ENCODE measurements at regions not wholly inside any gene's neighbourhood (a gene's known extent, or its start where the extent isn't known, plus 50 kb on each side); places are given as distances from the start of the nearest gene placed in this dataset.

DNA sequence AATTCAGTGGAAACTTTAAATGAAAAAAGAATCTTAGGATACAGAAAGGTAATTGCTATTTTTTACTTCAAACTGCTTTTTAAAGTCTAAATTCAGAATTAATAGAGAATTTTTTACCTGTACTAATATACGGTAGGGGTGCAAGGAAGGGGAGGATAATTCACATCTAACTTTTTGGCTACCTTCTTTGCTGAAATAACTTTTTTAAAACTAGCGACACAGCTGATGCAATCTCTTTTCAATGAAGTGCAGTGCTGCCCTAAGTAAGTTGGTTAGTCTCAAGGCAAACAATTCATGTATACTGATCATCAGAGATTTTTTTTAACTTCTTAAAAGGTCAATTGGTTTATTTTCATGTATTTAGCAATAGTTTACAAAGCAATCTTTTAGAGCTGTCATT lies 119.8 kb downstream of the NEDD1 start:
- TF ChIP-seq, protein P1, sequence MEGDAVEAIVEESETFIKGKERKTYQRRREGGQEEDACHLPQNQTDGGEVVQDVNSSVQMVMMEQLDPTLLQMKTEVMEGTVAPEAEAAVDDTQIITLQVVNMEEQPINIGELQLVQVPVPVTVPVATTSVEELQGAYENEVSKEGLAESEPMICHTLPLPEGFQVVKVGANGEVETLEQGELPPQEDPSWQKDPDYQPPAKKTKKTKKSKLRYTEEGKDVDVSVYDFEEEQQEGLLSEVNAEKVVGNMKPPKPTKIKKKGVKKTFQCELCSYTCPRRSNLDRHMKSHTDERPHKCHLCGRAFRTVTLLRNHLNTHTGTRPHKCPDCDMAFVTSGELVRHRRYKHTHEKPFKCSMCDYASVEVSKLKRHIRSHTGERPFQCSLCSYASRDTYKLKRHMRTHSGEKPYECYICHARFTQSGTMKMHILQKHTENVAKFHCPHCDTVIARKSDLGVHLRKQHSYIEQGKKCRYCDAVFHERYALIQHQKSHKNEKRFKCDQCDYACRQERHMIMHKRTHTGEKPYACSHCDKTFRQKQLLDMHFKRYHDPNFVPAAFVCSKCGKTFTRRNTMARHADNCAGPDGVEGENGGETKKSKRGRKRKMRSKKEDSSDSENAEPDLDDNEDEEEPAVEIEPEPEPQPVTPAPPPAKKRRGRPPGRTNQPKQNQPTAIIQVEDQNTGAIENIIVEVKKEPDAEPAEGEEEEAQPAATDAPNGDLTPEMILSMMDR (conservative IDR thresholded peaks at IDR 0.05; ENCODE audit: low read depth, low read length): no peak
- no peak for DNase-seq (ENCODE audit: low read depth)
- no peak overlapping the region for H3K4me3 ChIP-seq (ENCODE audit: low read depth, low read length)

DNA sequence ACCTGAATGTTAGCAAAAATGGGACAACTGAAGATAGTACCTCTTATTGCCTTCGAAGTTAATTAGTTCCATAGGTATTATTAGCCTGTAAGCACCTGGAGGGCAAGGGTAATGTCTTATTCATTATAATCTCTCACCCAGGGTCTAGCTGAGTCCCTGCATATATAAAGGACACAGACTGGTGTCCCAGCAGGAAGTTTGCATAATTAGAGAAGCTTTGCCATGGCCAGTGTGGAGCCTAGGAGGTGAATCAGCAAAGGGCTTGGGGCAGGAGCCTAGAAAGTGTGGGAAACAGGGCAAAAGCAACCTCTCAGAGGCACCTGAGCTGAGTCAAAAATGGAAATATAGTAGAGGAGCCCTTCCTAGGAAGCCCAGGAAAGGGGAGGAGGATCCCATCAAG lies 120.4 kb downstream of the NEDD1 start:
- DNase-seq (ENCODE audit: low read depth): no peak
- TF ChIP-seq, protein P1 (conservative IDR thresholded peaks at IDR 0.05; ENCODE audit: low read depth, low read length): no peak
- H3K4me3 ChIP-seq (ENCODE audit: low read depth, low read length): no peak overlapping the region

DNA sequence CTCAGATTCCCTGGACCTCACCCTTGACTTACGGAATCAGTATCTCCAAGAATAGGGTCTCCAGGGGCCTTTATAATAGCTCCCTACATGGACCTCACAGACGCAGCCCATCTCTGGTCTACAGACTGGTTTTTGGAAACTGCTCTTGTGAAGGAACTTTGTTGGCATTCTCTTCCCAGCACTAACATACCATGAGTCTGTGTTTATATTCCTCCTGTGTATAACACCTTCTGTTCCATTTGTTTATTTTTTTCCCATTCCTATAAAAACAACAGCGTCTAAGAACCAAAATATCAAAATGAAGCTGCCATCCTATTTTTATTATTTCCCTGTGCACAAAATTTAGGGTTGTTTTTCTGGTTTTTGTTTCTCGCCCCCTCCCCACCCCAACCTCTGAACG lies 131.1 kb downstream of the NEDD1 start:
- TF ChIP-seq, protein P1 (conservative IDR thresholded peaks at IDR 0.05; ENCODE audit: low read depth, low read length): no peak
- no peak for DNase-seq (ENCODE audit: low read depth)

DNA sequence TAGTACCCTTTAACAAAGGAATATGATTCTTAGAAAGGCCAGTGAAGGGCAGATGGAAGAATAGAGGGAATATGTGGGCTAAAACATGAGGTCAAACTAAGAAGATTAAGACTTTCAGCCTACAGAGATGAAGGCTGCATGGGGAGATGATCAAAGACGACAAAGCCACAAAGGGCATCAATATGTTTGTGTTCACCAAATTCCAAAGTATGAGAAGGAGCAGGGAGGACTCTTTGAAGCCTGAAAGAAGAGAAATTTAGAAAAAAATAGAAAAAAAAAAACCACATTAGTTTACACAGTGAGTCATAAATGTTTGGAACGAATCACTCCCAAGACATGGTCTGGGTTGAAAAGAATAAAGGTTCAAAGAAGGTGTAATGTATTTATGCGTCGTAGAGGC lies 131.8 kb downstream of the NEDD1 start:
- DNase-seq (ENCODE audit: low read depth): no peak
- TF ChIP-seq, protein P1 (conservative IDR thresholded peaks at IDR 0.05; ENCODE audit: low read depth, low read length): no peak
- H3K4me3 ChIP-seq (ENCODE audit: low read depth, low read length): no peak overlapping the region

More for the DNA sequence above, 131.1 kb downstream of the NEDD1 start:
- no peak overlapping the region for H3K4me3 ChIP-seq (ENCODE audit: low read depth, low read length)

GRCh38 chr12:97046901-97047300 lies 139.8 kb downstream of the NEDD1 start:
- TF ChIP-seq, protein P1 (conservative IDR thresholded peaks at IDR 0.05; ENCODE audit: low read depth, low read length): no peak
- DNase-seq (ENCODE audit: low read depth): no peak
- H3K4me3 ChIP-seq (ENCODE audit: low read depth, low read length): no peak overlapping the region

DNA sequence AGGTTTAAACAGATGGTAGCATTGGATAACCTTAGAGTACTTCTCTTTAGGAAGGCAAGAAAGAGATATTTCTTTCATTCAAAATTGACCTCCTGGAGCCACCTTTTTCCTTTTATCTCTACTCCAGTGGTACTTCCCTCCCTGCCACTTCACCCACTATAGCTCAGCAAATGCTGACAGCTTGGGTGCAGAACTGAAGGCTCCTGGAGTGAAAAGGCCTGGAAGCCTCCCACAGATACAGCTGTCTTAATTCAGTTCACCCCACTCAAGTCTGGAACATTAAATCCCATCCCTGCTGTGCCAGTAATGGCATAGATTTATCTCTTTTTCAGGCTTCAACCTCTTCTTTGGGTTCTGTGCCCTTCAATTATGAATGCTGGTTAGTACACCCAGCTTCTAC lies 140.3 kb downstream of the NEDD1 start:
- no peak for DNase-seq (ENCODE audit: low read depth)
- TF ChIP-seq, protein P1 (conservative IDR thresholded peaks at IDR 0.05; ENCODE audit: low read depth, low read length): no peak
- no peak overlapping the region for H3K4me3 ChIP-seq (ENCODE audit: low read depth, low read length)

- TF ChIP-seq, protein P1 (conservative IDR thresholded peaks at IDR 0.05; ENCODE audit: low read depth, low read length): no peak
- no peak for DNase-seq (ENCODE audit: low read depth)
- H3K4me3 ChIP-seq (ENCODE audit: low read depth, low read length): no peak overlapping the region
These were observed 141.5 kb downstream of the NEDD1 start for GRCh38 chr12:97048421-97049035.

Measured in epithelial cell of proximal tubule (primary cell).